ENCODE measurements at regions not wholly inside any gene's neighbourhood (a gene's known extent, or its start where the extent isn't known, plus 50 kb on each side); places are given as distances from the start of the nearest gene placed in this dataset.

- TF ChIP-seq CTCF (conservative IDR thresholded peaks at IDR 0.05 in 1 of 2, IDR thresholded peaks at IDR 0.05 in 1 of 2; ENCODE audit: low read depth in 1 of 2, low read length in 2 of 2) (no peak), EZH2 (IDR thresholded peaks at IDR 0.05; ENCODE audit: low read length, missing control alignments) (no peak)
These were observed 436.2 kb downstream of the OCA2 start for GRCh38 chr15:27662892-27663291.

Measured in fibroblast of lung (primary cell).